Uterus (tissue), 2 donors: ENCODE measurements at regions not wholly inside any gene's neighbourhood (a gene's known extent, or its start where the extent isn't known, plus 50 kb on each side); places are given as distances from the start of the nearest gene placed in this dataset.

ENCODE experiments used
- POLR2A ChIP-seq, 2 donors: fragments of 450-650 bp; IDR thresholded peaks; one replicate each; pipeline ENCODE4 v1.6.1; 2016; ENCODE audit warnings: antibody characterized with exemption in 2 of 2, mild to moderate bottlenecking in 1 of 2, moderate library complexity in 1 of 2
- TF ChIP-seq, protein P1 (sequence below), 4 experiments: fragments of 200-600 bp in 2 of 4; fragments of 450-650 bp in 2 of 4; sonication (generic) in 2 of 4; IDR thresholded peaks; one replicate each; pipeline ENCODE4 v1.5.1; 2016 to 2019; ENCODE audit warnings: antibody characterized with exemption in 4 of 4, mild to moderate bottlenecking in 2 of 4, moderate library complexity in 1 of 4

DNA sequence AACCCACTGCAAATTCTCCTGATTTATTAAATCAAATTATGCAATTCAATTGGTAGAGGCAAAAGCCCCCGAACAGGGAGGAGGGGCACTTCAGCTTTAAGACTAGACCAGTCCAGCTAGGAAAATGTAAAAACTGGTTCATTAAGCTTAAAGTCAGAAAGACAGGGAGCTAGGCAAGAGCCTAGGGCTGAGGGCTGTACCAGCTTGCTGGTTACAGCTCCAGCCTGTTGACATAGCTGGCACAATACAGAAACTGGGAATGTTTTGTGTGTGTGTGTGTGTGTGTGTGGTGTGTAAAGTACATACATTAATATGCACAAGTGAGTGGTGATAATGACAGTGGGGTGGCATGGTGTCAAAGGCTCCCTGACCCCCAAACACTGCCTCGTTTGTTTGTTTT, 307.0 kb upstream of the CELF4 start:
- TF ChIP-seq, protein P1, sequence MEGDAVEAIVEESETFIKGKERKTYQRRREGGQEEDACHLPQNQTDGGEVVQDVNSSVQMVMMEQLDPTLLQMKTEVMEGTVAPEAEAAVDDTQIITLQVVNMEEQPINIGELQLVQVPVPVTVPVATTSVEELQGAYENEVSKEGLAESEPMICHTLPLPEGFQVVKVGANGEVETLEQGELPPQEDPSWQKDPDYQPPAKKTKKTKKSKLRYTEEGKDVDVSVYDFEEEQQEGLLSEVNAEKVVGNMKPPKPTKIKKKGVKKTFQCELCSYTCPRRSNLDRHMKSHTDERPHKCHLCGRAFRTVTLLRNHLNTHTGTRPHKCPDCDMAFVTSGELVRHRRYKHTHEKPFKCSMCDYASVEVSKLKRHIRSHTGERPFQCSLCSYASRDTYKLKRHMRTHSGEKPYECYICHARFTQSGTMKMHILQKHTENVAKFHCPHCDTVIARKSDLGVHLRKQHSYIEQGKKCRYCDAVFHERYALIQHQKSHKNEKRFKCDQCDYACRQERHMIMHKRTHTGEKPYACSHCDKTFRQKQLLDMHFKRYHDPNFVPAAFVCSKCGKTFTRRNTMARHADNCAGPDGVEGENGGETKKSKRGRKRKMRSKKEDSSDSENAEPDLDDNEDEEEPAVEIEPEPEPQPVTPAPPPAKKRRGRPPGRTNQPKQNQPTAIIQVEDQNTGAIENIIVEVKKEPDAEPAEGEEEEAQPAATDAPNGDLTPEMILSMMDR (IDR thresholded peaks at IDR 0.05) = no peak
- TF ChIP-seq POLR2A (IDR thresholded peaks at IDR 0.05) = no peak
